ENCODE measurements at regions not wholly inside any gene's neighbourhood (a gene's known extent, or its start where the extent isn't known, plus 50 kb on each side); places are given as distances from the start of the nearest gene placed in this dataset.

DNA sequence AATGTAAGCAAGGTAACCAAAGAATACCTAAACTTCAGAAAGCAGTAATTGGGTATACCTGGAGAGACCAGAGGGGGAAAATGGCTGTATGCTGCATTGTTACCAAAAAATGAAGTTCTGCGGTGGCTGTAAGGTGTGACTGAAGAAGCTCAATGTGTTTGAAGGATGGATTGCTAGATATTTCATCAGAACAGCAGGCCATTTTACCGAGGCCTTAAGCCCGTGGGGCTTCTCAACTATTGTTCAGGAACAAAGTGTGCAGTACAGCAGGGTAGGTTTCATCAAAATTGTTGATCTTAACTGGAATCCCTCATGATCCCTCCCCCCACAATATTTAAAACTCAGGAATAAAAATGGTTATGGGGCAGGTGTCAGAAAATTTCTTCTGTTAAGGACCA lies 204.0 kb upstream of the GHITM start:
- Histone ChIP-seq H3K23me2 (ENCODE audit: low read depth, low read length) (no peaks in the 10 kb centered on the region), H2BK15ac (ENCODE audit: low read length) (no peak overlapping the region), H2BK5ac (ENCODE audit: low read depth, low read length) (no peak overlapping the region), H3K23ac (ENCODE audit: insufficient read length) (no peak overlapping the region), H4K8ac (ENCODE audit: extremely low read depth, insufficient read depth, low read length) (no peak overlapping the region), H2BK120ac (replicated peaks; ENCODE audit: low read depth, low read length) (no peak overlapping the region), H2AFZ (ENCODE audit: low read length) (no peak overlapping the region), H2AK5ac (ENCODE audit: low read depth, low read length) (no peak overlapping the region), H3K56ac (replicated peaks; ENCODE audit: insufficient read length, low read depth, low read length) (no peak overlapping the region), H4K91ac (replicated peaks; ENCODE audit: insufficient read length, low read length) (no peak overlapping the region), H3K27ac (ENCODE audit: low read depth, low read length) (no peak overlapping the region), H3K4me3 (ENCODE audit: extremely low read depth in 1 of 4, insufficient read depth in 2 of 4, low read depth in 3 of 4, low read length in 4 of 4) (no peak overlapping the region), H3K79me1 (ENCODE audit: low read depth, low read length) (no peaks in the 10 kb centered on the region), H3K79me2 (ENCODE audit: control insufficient read depth in 1 of 2, insufficient read depth in 2 of 2, low read length in 2 of 2) (no peaks in the 10 kb centered on the region), H3K4me2 (ENCODE audit: insufficient read depth in 1 of 2, low read depth in 2 of 2, low read length in 2 of 2) (no peak overlapping the region), H2BK12ac (ENCODE audit: low read depth, low read length) (no peak overlapping the region), H3K14ac (ENCODE audit: insufficient read length) (no peak overlapping the region), H4K5ac (ENCODE audit: insufficient read length, low read depth, low read length) (no peak overlapping the region), H3K27me3 (replicated peaks in 1 of 4; ENCODE audit: control insufficient read depth in 3 of 4, extremely low read depth in 1 of 4, insufficient read depth in 3 of 4, low read length in 3 of 4) (no peaks in the 10 kb centered on the region; a peak in 1 of 7 replicates), H3K4me1 (replicated peaks in 1 of 4; ENCODE audit: control insufficient read depth in 3 of 4, insufficient read depth in 4 of 4, low read length in 3 of 4) (peaks cover 0 to 10% (median 3%) of the 10 kb centered on the region in 4 experiments; a peak in 2 of 7 replicates), H3K9ac (replicated peaks in 1 of 4; ENCODE audit: extremely low read depth in 1 of 4, low read depth in 3 of 4, low read length in 3 of 4) (no peak overlapping the region), H3K18ac (ENCODE audit: extremely low read depth, low read length) (no peak overlapping the region), H3K36me3 (ENCODE audit: control insufficient read depth in 2 of 4, insufficient read depth in 4 of 4, low read length in 3 of 4) (no peaks in the 10 kb centered on the region), H3K9me3 (ENCODE audit: insufficient read depth in 2 of 2, low read depth in 1 of 2, low read length in 1 of 2) (no peaks in the 10 kb centered on the region), H3K4ac (replicated peaks; ENCODE audit: insufficient read length, low read depth, low read length) (no peak overlapping the region), H2BK20ac (ENCODE audit: low read length) (no peak overlapping the region), H4K20me1 (replicated peaks in 1 of 2; ENCODE audit: control insufficient read depth in 1 of 2, insufficient read depth in 2 of 2, low read length in 2 of 2) (no peaks in the 10 kb centered on the region)
- ChIA-PET CTCF (ENCODE audit: partially characterized antibody) (interaction anchor here (0.5 kb wide), 1 partner anchor 676 kb away, joined by 3 read pairs; no protein-coding TSS in a partner anchor), POLR2A (ENCODE audit: partially characterized antibody) (no interaction called here)
- WGBS, 2 experiments (ENCODE audit: extremely low coverage in 1 of 2, insufficient coverage in 1 of 2, insufficient read length in 1 of 2, insufficient replicate concordance in 2 of 2, low coverage in 1 of 2, low lambda C conversion rate in 2 of 2, missing lambda C conversion rate in 1 of 2), result 84% methylated on average over 3 of the region's 3 CpGs; no CpG with 5 or more reads in 1 of the 2 experiments
- TF ChIP-seq CBX5 (IDR thresholded peaks at IDR 0.05; ENCODE audit: low read depth, low read length), result no peak
- no peak for TF ChIP-seq CHD1 (IDR thresholded peaks at IDR 0.05; ENCODE audit: low read depth, low read length)
- TF ChIP-seq POLR2AphosphoS5 (IDR thresholded peaks at IDR 0.05; ENCODE audit: low read depth, low read length), result no peak
- no peak for TF ChIP-seq GTF2F1 (IDR thresholded peaks at IDR 0.05; ENCODE audit: borderline replicate concordance, low read depth, low read length)
- no peak for TF ChIP-seq SP2 (IDR thresholded peaks at IDR 0.05; ENCODE audit: low read length)
- FAIRE-seq, result no peak
- DNase-seq (ENCODE audit: low read depth in 1 of 2, low spot score in 2 of 2), result no peak
